ENCODE measurements at regions not wholly inside any gene's neighbourhood (a gene's known extent, or its start where the extent isn't known, plus 50 kb on each side); places are given as distances from the start of the nearest gene placed in this dataset.

DNA sequence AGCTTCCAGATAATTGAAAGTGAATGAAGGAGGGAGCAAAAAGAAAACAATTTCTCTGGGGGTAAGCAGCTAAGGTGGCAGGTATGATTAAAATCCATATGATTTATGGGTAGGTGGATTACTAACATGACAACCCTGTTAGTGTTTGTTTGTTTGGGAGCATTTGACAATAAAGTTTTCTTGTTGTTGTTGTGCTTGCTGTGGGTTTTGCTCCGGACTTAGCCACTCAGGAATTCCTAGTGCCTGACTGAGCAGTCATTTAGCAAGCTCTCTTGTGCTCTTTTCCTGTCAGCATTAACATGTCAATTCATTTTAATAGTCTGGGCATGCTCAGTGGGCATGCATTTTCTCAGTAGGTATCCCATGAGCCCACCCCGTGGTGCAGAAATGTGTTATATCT lies 674.8 kb upstream of the ZEB2 start:
- peak; percentile 20 for DNase-seq (ENCODE audit: low read depth)
- no peak overlapping the region for H3K4me3 ChIP-seq (ENCODE audit: low read depth, low read length)
- TF ChIP-seq, protein P1, sequence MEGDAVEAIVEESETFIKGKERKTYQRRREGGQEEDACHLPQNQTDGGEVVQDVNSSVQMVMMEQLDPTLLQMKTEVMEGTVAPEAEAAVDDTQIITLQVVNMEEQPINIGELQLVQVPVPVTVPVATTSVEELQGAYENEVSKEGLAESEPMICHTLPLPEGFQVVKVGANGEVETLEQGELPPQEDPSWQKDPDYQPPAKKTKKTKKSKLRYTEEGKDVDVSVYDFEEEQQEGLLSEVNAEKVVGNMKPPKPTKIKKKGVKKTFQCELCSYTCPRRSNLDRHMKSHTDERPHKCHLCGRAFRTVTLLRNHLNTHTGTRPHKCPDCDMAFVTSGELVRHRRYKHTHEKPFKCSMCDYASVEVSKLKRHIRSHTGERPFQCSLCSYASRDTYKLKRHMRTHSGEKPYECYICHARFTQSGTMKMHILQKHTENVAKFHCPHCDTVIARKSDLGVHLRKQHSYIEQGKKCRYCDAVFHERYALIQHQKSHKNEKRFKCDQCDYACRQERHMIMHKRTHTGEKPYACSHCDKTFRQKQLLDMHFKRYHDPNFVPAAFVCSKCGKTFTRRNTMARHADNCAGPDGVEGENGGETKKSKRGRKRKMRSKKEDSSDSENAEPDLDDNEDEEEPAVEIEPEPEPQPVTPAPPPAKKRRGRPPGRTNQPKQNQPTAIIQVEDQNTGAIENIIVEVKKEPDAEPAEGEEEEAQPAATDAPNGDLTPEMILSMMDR (conservative IDR thresholded peaks at IDR 0.05; ENCODE audit: low read depth, low read length): no peak

DNA sequence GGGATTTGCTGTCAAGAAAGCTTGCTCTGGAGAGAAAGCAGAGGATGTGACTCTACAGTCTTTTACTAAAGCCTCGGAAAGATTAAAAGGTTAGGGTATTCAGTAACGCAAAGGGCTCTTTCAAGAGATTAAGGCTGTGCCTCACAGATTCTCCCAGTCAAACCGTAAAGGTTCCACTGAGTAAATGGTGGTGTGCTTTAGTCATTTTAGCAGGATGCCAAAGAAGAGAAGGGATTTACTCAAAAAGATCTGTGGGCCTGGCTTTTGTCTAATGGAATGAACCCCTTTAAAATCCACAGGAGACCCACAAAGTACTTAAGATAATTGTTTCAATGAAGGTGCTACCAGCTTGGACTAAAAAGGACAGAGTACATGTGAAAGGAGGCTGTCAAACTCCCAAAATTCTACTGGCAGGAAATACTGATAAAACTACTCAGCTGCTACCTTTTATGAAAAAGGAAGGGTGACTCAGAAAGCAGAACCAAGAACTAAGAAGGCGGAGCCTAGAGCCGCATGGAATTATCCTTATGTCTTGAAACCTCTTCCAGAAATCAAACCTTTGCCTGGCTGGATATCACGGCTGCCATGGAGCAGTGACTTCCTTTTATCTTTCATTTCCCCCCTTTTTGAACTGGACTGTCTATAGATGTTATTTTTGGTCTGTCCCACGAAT lies 670.2 kb upstream of the ZEB2 start:
- TF ChIP-seq, protein P1 (conservative IDR thresholded peaks at IDR 0.05; ENCODE audit: low read depth, low read length): no peak
- no peak for DNase-seq (ENCODE audit: low read depth)
- no peak overlapping the region for H3K4me3 ChIP-seq (ENCODE audit: low read depth, low read length)

DNA sequence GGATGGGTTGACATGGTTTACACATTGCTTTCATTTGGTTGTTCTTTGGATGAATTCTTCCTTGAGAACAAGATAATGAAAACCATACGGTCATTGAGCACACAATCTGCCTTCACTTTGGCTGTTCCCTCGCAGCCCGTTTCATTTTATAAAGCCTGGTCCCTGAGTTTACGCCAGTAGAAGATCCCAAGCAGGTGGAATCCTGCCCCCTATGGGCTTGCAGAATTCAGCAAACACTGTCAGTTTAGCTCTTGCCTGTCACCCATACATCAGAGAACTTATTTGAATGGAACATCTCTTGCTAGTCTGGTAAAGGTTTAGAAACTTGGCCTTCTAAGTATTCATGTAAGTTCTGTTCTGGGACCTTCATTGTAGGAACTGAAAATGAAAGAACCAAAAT lies 666.4 kb upstream of the ZEB2 start:
- TF ChIP-seq, protein P1 (conservative IDR thresholded peaks at IDR 0.05; ENCODE audit: low read depth, low read length): peak; percentile 28
- DNase-seq (ENCODE audit: low read depth): no peak
- H3K4me3 ChIP-seq (ENCODE audit: low read depth, low read length): no peak overlapping the region

DNA sequence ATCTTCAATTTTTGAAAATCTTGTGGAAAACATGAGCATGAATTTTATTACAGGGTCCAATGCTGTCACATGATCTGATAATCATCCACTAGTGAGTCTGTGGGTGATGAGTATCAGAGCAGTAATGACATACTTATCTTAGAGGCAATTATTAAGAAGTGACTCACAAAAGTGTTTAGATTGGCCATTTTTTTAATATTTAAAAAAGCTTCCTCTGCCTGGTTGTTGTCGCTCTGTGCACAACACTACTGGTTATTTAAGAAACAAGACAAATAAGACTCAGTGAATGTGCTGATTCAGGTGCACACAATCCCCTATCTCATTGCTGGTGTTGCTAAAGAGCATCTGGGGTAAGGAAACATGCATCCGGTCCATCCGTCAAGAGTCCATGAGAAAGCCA lies 665.8 kb upstream of the ZEB2 start:
- H3K4me3 ChIP-seq (ENCODE audit: low read depth, low read length): no peak overlapping the region
- DNase-seq (ENCODE audit: low read depth): no peak
- TF ChIP-seq, protein P1 (conservative IDR thresholded peaks at IDR 0.05; ENCODE audit: low read depth, low read length): no peak

DNA sequence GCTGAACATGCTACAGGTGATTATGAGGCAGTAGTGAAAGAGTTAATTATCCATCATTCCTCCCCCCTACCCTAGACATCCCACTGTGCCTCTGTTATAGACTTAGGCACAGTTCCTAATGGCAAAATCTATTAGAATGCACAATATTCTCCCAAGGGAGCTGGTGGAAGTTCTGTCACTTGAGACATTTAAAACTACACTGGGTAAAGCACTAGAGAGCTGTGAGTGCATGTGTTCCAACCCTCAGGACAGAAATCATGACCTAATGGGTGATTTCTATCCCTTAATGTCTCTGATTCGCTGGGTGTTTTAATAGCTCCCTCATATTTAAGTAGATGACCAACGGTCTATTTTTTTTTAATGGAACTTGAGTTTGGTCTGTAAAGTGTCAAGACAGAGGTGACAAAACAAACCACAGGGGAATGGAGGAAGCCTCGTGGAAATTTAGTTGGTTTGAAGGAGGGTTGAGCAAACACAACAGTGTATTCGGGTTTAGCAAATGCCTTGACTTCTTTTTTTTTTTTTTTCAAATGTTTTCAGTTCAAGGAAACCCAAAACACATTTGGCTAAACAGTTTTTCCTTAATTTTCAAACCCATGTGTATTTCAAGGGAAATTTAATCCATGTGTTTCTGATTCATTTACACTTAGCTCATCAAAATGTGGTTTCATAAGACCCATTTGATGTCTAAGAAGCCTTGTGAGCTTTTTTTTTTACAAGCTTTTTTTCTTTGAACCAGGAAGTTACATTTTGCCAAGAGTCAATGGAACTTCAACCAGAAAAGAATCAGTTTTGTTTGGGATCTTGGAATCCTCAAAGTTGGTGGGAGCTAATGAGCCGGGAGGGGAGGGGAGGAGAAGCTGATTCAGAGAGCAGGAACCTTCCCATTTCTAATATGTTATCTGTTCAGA lies 665.1 kb upstream of the ZEB2 start:
- TF ChIP-seq, protein P1 (conservative IDR thresholded peaks at IDR 0.05; ENCODE audit: low read depth, low read length): no peak
- H3K4me3 ChIP-seq (ENCODE audit: low read depth, low read length): no peak overlapping the region
- DNase-seq (ENCODE audit: low read depth): no peak

DNA sequence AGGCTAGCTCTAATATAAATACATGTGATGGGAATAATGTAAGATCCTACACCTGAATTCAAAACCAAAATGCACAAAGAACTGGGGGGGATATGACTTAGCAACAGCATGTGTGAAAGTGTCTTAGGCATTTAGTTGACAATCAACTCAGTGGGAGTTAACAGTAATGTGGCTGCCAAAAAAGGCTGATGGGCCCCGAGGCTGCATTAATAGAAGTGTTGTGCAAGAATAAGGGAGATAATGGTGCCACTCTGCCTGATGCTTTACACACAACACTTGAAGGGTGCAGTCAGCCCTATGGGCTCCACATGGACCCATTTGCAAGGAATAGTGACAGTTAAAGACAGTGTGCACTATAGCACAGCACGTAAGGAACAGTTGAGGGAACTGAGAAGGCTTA lies 649.4 kb upstream of the ZEB2 start:
- DNase-seq (ENCODE audit: low read depth): no peak
- no peak overlapping the region for H3K4me3 ChIP-seq (ENCODE audit: low read depth, low read length)
- TF ChIP-seq, protein P1 (conservative IDR thresholded peaks at IDR 0.05; ENCODE audit: low read depth, low read length): no peak
